Heart left ventricle (tissue), 16 donors: ENCODE measurements at regions not wholly inside any gene's neighbourhood (a gene's known extent, or its start where the extent isn't known, plus 50 kb on each side); places are given as distances from the start of the nearest gene placed in this dataset.

ENCODE experiments used
- ATAC-seq, 4 donors: fragments of 200-7000 bp; cut with Tn5 transposase; one replicate each; pipeline ENCODE4 v1.9.1; 2020 to 2022; ENCODE audit warnings: moderate library complexity in 4 of 4, mild to moderate bottlenecking in 3 of 4, moderate number of reproducible peaks in 1 of 4
- DNase-seq, 5 donors: peaks; one replicate each; pipeline ENCODE4 v3.0.0-alpha.2; 2020
- H3K27ac ChIP-seq, 12 donors: fragments of 200-600 bp; sonication (generic) in 4 of 12; one replicate each; pipeline versions ENCODE4 v1.5.0 to v1.8.0; 2016 to 2022; ENCODE audit warnings: mild to moderate bottlenecking in 2 of 12
- H3K27me3 ChIP-seq, 9 donors: fragments of 200-600 bp; sonication (generic) in 2 of 9; one replicate each; pipeline versions ENCODE4 v1.5.1 to v1.8.0; 2016 to 2022; ENCODE audit warnings: mild to moderate bottlenecking in 3 of 9
- H3K36me3 ChIP-seq, 9 donors: fragments of 200-600 bp; sonication (generic) in 2 of 9; one replicate each; pipeline versions ENCODE4 v1.5.0 to v1.8.0; 2018 to 2022; ENCODE audit warnings: mild to moderate bottlenecking in 2 of 9
- H3K4me1 ChIP-seq, 12 donors: fragments of 200-600 bp; sonication (generic) in 4 of 12; one replicate each; pipeline versions ENCODE4 v1.5.0 to v1.8.0; 2016 to 2022; ENCODE audit warnings: mild to moderate bottlenecking in 3 of 12
- H3K4me3 ChIP-seq, 12 donors: fragments of 200-600 bp; sonication (generic) in 4 of 12; one replicate each; pipeline versions ENCODE4 v1.5.0 to v1.8.0; 2017 to 2022; ENCODE audit warnings: mild to moderate bottlenecking in 9 of 12, moderate library complexity in 4 of 12
- H3K9me3 ChIP-seq, 12 donors: fragments of 200-600 bp; sonication (generic) in 4 of 12; one replicate each; pipeline versions ENCODE4 v1.5.0 to v1.8.0; 2016 to 2022; ENCODE audit warnings: mild to moderate bottlenecking in 1 of 12
- CTCF ChIP-seq, 12 donors: fragments of 200-600 bp; sonication (generic) in 4 of 12; IDR thresholded peaks; one replicate each; pipeline versions ENCODE4 v1.5.0 to v1.8.0; 2018 to 2022; ENCODE audit warnings: antibody characterized with exemption in 12 of 12, mild to moderate bottlenecking in 5 of 12
- POLR2A ChIP-seq, 2 donors: fragments of 450-650 bp; IDR thresholded peaks; one replicate each; pipeline ENCODE4 v1.6.1; 2017; ENCODE audit warnings: antibody characterized with exemption in 2 of 2, mild to moderate bottlenecking in 2 of 2, moderate library complexity in 2 of 2
- WGBS, 4 donors: extraction: QIAGEN DNeasy Blood & Tissue Kit in 2 of 4; methylation state at CpG; one replicate each; pipeline versions ENCODE4 v1.1.5 to v1.1.7; 2013 to 2018; 5-methylcytosine and 5-hydroxymethylcytosine counted together
- intact Hi-C, 10 donors: fragments of 100-400 bp; cut with DNase I; formaldehyde crosslinking; loops; one replicate each; pipeline versions ENCODE4 v1.11.1 to v1.14.2; 2022
- donor health status: ischemic (EF 13 %, LVEDD 7.1; RV severe dilation, severe dysfunction).
- donor health status: healthy with polysubstance abuse.
- donor health status: DM: no; HTN: yes; CAD: no.
- donor health status: DM: no; HTN: no; CAD: no.
- donor health status: ischemic (EF 25% LVEDD 6.9; RV normal size, moderate dysfunction).
- donor health status: ischemic (EF 25% LVEDD 5.7; RV mildly dilated, moderate dysfunction).
- donor health status: healthy.
- donor health status: DM: yes; HTN: yes; CAD: no.
- donor health status: ischemic (EF 35%, LVEDD 5.7; RV mildly dilated, moderate dysfunction).
- donor health status: nonischemic (EF 11% LVEDD 7.7; RV severe dilation, severe dysfunction).
- donor health status: DM: yes; HTN: yes; CAD: no.
- donor health status: PGD.
- donor health status: ischemic (EF 29% LVEDD 5.4; RV normal size, mild dysfunction).
- donor health status: nonischemic (EF 23%, LVEDD 6.1; RV moderate dilation, normal function).

GRCh38 chr2:53475321-53475720, 292.3 kb upstream of the CHAC2 start:
- H3K4me1 ChIP-seq = no peaks in the 10 kb centered on the region
- H3K27ac ChIP-seq = no peak overlapping the region
- 90 to 97% (median 93%) methylated on average over 2 of the region's 2 CpGs for WGBS, 4 donors
- ATAC-seq = no peak
- H3K36me3 ChIP-seq = no peaks in the 10 kb centered on the region
- TF ChIP-seq CTCF (IDR thresholded peaks at IDR 0.05) = no peak
- TF ChIP-seq POLR2A (IDR thresholded peaks at IDR 0.05) = no peak
- no peak for DNase-seq
- intact Hi-C loops = loop anchor here in 2 of 10 donors (10.0 kb wide), 1 partner anchor 661 kb away; no protein-coding TSS in a partner anchor
- no peaks in the 10 kb centered on the region for H3K27me3 ChIP-seq
- H3K9me3 ChIP-seq = no peaks in the 10 kb centered on the region
- H3K4me3 ChIP-seq = no peak overlapping the region

GRCh38 chr2:53474914-53475313, 292.7 kb upstream of the CHAC2 start:
- 77 to 79% (median 78%) methylated on average over 2 of the region's 2 CpGs for WGBS, 4 donors
- no peak overlapping the region for H3K27ac ChIP-seq
- intact Hi-C loops = loop anchor here in 2 of 10 donors (10.0 kb wide), 1 partner anchor 660 kb away; no protein-coding TSS in a partner anchor
- no peak for TF ChIP-seq CTCF (IDR thresholded peaks at IDR 0.05)
- no peak for TF ChIP-seq POLR2A (IDR thresholded peaks at IDR 0.05)
- no peaks in the 10 kb centered on the region for H3K36me3 ChIP-seq
- ATAC-seq = no peak
- H3K4me3 ChIP-seq = no peak overlapping the region
- H3K4me1 ChIP-seq = no peaks in the 10 kb centered on the region
- no peaks in the 10 kb centered on the region for H3K27me3 ChIP-seq
- no peaks in the 10 kb centered on the region for H3K9me3 ChIP-seq
- DNase-seq = no peak

- TF ChIP-seq CTCF (IDR thresholded peaks at IDR 0.05) = no peak
- no peak for TF ChIP-seq POLR2A (IDR thresholded peaks at IDR 0.05)
- no peaks in the 10 kb centered on the region for H3K9me3 ChIP-seq
- DNase-seq (no peak), ATAC-seq (no peak)
- H3K36me3 ChIP-seq = no peaks in the 10 kb centered on the region
- intact Hi-C loops = loop anchor here in 2 of 10 donors (10.0 kb wide), 1 partner anchor 659 kb away; no protein-coding TSS in a partner anchor
- no peak overlapping the region for H3K27ac ChIP-seq
- 70 to 78% (median 73%) methylated on average over 3 of the region's 3 CpGs for WGBS, 4 donors
- no peak overlapping the region for H3K4me3 ChIP-seq
- H3K4me1 ChIP-seq = no peaks in the 10 kb centered on the region
- no peaks in the 10 kb centered on the region for H3K27me3 ChIP-seq
These were observed 293.8 kb upstream of the CHAC2 start for GRCh38 chr2:53473775-53474311.

- DNase-seq (peak in 1 of 5 donors; percentile 28), ATAC-seq (peak in 3 of 4 donors; percentile 65 to 84 (median 84))
- peak in 11 of 12 donors; percentile 16 to 48 (median 30) for TF ChIP-seq CTCF (IDR thresholded peaks at IDR 0.05)
- no peak for TF ChIP-seq POLR2A (IDR thresholded peaks at IDR 0.05)
- Histone ChIP-seq H3K4me1 (no peaks in the 10 kb centered on the region), H3K9me3 (no peaks in the 10 kb centered on the region), H3K4me3 (no peak overlapping the region), H3K36me3 (no peaks in the 10 kb centered on the region), H3K27me3 (no peaks in the 10 kb centered on the region), H3K27ac (no peak overlapping the region)
- 44 to 71% (median 55%) methylated on average over 4 of the region's 4 CpGs for WGBS, 4 donors
- intact Hi-C loops = loop anchor here in 2 of 10 donors (10.0 kb wide), 1 partner anchor 658 kb away; no protein-coding TSS in a partner anchor
These were observed 294.4 kb upstream of the CHAC2 start for GRCh38 chr2:53473236-53473635.
